ENCODE measurements at regions not wholly inside any gene's neighbourhood (a gene's known extent, or its start where the extent isn't known, plus 50 kb on each side); places are given as distances from the start of the nearest gene placed in this dataset.

DNA sequence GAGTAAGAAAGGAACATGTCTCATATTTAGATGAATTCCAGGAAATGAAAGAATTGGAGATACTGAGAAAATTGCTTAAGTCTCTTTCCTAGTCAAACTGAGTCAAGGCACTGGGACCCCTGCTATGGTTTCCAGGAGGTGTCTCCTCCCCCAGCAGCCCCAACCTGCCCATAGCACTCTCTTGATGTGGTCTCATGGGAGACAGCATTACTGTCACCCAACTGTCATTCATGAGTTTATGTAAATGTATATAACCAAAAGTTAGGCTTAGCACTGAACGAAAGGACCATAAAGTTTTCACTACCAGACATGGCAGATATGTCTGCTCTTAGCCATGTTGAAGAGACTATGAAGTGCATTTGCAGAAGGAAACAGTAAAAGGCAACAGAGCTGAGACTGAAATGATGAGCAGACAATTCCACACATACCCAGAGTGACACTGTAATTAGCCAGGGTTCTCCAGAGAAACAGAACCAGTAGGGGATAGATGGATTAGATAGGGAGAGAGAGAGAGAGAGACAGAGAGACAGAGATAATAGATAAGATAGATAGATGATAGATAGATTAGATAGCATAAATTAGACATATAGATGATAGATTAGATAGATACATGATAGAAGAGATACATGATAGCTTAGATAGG, 328.1 kb downstream of the BRD1 start:
- TF ChIP-seq, protein P1, sequence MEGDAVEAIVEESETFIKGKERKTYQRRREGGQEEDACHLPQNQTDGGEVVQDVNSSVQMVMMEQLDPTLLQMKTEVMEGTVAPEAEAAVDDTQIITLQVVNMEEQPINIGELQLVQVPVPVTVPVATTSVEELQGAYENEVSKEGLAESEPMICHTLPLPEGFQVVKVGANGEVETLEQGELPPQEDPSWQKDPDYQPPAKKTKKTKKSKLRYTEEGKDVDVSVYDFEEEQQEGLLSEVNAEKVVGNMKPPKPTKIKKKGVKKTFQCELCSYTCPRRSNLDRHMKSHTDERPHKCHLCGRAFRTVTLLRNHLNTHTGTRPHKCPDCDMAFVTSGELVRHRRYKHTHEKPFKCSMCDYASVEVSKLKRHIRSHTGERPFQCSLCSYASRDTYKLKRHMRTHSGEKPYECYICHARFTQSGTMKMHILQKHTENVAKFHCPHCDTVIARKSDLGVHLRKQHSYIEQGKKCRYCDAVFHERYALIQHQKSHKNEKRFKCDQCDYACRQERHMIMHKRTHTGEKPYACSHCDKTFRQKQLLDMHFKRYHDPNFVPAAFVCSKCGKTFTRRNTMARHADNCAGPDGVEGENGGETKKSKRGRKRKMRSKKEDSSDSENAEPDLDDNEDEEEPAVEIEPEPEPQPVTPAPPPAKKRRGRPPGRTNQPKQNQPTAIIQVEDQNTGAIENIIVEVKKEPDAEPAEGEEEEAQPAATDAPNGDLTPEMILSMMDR (IDR thresholded peaks at IDR 0.05): no peak
- TF ChIP-seq ZFX (IDR thresholded peaks at IDR 0.05; ENCODE audit: borderline replicate concordance): no peak
- no peak overlapping the region for H3K27ac ChIP-seq

DNA sequence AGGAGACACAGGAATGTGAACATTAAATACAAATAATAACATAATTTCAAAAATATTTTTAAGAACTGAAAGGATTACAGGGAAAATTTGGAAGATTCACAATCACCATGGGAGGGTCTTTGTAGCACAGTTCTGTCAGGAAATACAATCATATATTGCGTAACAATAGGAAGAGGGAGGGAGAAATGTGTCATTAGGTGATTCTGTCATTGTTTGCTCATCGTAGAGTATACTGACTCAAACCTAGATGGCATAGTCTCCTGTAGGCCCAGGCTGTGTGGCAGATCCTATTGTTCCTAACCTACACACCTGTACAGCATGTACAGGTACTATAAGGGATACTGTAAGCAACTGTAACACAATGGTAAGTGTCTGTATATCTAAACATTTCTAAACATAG, 330.4 kb downstream of the BRD1 start:
- TF ChIP-seq ZFX (IDR thresholded peaks at IDR 0.05; ENCODE audit: borderline replicate concordance): no peak
- TF ChIP-seq, protein P1 (IDR thresholded peaks at IDR 0.05): no peak
- H3K27ac ChIP-seq: no peak overlapping the region

DNA sequence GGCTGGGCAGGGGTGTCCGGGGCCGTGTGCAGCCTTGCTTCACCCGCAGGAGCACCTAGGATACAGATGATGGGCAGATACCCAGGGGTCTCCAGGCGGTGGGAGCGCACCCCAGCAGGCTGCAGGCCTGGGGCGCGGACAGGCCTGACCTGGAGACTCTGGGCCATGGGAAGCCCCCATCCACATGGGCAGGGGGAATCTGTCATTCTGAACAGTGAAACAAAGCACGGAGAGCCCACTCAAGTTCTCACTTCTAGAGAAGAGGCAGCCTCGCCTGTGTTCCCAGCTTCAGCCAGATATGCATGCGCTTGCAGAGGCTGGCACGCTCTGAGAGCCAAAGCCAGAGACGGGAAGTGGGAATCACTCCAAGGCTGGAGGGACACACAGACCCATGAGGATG, 333.1 kb downstream of the BRD1 start:
- no peak overlapping the region for H3K27ac ChIP-seq
- TF ChIP-seq, protein P1 (IDR thresholded peaks at IDR 0.05): no peak
- no peak for TF ChIP-seq ZFX (IDR thresholded peaks at IDR 0.05; ENCODE audit: borderline replicate concordance)

DNA sequence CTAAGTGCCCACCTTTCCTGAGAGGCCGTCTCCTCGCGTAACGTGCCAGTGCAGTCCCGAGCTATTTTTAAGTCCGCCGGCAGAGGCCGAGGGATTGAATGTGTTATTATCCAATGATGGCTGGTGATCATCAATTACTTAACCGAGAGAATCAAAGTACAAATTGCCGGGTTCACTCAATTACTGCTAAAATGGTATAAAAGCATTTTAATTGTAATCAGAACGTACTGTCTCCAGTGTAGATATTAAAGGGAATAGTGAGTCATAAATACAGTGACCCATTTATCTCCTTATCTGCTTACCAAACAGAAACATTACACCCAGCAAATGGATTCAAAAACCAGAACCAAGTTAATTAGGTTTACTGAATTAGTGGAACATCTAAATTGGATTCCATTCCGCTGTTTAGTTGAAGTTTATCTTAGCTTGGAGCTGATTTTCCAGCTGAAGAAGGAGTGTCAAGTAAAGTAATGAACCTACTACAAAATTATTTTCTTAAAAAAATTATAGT, 334.9 kb downstream of the BRD1 start:
- TF ChIP-seq ZFX (IDR thresholded peaks at IDR 0.05; ENCODE audit: borderline replicate concordance): no peak
- TF ChIP-seq, protein P1 (IDR thresholded peaks at IDR 0.05): no peak

DNA sequence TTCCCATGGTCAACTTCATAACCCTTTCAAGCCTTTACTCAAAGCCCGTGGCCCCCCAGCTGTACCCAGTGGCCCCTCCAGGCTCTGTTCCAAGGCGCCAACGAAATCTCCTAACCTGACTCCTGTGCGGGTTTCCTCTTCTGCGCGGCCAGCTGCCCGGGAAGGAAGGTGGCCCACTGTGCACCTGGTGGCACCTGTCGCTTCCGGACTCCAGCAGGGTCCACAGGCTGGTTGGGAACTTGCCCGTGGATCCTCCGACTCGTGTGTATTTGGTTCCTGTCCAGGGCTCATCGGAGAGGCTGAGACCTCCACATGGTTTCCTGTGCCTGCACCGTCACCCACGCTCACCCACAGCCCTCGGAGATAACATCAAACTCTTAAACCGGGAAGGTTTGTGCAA, 335.4 kb downstream of the BRD1 start:
- no peak for TF ChIP-seq ZFX (IDR thresholded peaks at IDR 0.05; ENCODE audit: borderline replicate concordance)
- TF ChIP-seq, protein P1 (IDR thresholded peaks at IDR 0.05): no peak
- no peak overlapping the region for H3K27ac ChIP-seq

More for the DNA sequence above, 334.9 kb downstream of the BRD1 start:
- H3K27ac ChIP-seq: no peak overlapping the region

DNA sequence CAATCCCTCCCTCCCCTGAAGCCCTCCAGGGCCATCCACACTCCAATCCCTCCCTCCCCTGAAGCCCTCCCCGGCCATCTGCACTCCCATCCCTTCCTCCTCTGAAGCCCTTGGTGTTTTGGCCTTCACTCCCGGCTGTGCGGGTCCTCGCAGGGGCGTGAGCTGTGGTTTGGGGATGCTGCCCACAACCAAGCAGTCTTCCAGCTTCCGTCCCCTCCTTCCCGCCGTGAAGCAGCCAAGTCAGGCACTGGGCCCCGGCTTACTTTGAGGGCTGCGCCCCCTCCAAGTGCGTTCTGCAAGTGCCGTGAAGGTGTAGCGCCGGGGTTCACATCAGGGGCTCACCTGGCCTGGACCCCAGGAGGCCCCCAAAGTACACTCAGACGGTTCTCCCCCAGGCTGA, 335.9 kb downstream of the BRD1 start:
- no peak overlapping the region for H3K27ac ChIP-seq
- TF ChIP-seq ZFX (IDR thresholded peaks at IDR 0.05; ENCODE audit: borderline replicate concordance): no peak
- TF ChIP-seq, protein P1 (IDR thresholded peaks at IDR 0.05): no peak

DNA sequence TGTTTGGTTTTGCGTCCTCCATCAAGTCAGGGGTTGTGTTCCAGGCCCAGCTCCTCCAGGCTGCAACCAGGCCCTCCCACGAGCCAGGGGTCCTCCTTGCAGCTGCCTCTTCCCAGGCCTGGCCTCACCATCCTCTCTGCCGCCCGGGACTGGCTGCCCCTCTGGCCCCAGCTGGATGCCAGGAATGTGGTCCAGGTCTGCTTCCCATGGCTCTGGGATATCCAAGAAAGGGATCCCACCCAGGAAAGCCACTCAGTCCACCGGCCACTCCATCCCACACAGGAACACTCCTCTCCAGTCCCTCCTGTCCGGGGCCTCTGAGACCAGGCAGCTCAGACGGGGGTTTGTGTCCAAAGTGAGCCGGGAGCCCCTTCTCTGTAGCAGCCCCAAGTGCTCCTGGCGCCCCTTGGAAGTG, 336.4 kb downstream of the BRD1 start:
- no peak overlapping the region for H3K27ac ChIP-seq
- TF ChIP-seq ZFX (IDR thresholded peaks at IDR 0.05; ENCODE audit: borderline replicate concordance): no peak
- TF ChIP-seq, protein P1 (IDR thresholded peaks at IDR 0.05): no peak
